ENCODE measurements at regions not wholly inside any gene's neighbourhood (a gene's known extent, or its start where the extent isn't known, plus 50 kb on each side); places are given as distances from the start of the nearest gene placed in this dataset.

DNA sequence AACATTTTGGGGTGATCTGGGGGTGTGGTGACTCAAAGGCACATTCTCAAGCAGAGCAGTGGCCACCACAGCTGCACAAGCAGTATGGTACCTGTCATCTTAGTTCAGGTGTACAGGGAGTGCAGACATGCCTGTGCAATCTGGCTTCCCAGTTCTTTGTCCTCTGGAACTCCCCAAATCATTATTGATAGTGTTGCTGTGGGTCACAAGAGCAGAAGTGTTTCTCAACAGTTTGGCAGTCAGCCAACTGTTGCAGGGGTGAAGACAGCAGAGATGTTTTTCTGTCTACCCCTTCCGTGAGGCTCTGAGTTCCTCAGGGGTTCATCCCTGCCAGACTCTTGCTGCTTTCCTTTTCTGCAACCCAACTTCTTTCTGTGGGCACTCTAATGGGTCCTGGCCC is 206.5 kb upstream of the ZSWIM2 start:
- Histone ChIP-seq H3K36me3 (ENCODE audit: control insufficient read depth in 2 of 3, insufficient read depth in 3 of 3, low read length in 3 of 3) (no peaks in the 10 kb centered on the region), H3K4me3 (ENCODE audit: low read length) (no peak overlapping the region), H3K27ac (ENCODE audit: low read depth, low read length) (no peak overlapping the region), H3K27me3 (ENCODE audit: control insufficient read depth in 2 of 2, insufficient read depth in 2 of 2, low read length in 2 of 2) (no peaks in the 10 kb centered on the region), H3K9me3 (ENCODE audit: control insufficient read depth in 2 of 3, low read length in 3 of 3) (no peaks in the 10 kb centered on the region), H3K4me1 (ENCODE audit: control insufficient read depth in 2 of 2, insufficient read depth in 2 of 2, low read length in 2 of 2) (no peaks in the 10 kb centered on the region)
- Mint-ChIP-seq H3K36me3 (no peaks in the 10 kb centered on the region), H3K9me3 (peaks cover 0 to 16% (median 2%) of the 10 kb centered on the region in 11 donors), H3K4me1 (peaks cover 0 to 6% (median 0%) of the 10 kb centered on the region in 7 donors), H3K27me3 (peaks cover 0 to 4% (median 0%) of the 10 kb centered on the region in 5 donors), H3K27ac (no peak overlapping the region), H3K4me3 (no peak overlapping the region)
- no peak for ATAC-seq
- no peak for DNase-seq
- CTCF ChIA-PET = no interaction called here
- POLR2A ChIA-PET = no interaction called here
- intact Hi-C loops (cut with micrococcal nuclease) = no loop called here

DNA sequence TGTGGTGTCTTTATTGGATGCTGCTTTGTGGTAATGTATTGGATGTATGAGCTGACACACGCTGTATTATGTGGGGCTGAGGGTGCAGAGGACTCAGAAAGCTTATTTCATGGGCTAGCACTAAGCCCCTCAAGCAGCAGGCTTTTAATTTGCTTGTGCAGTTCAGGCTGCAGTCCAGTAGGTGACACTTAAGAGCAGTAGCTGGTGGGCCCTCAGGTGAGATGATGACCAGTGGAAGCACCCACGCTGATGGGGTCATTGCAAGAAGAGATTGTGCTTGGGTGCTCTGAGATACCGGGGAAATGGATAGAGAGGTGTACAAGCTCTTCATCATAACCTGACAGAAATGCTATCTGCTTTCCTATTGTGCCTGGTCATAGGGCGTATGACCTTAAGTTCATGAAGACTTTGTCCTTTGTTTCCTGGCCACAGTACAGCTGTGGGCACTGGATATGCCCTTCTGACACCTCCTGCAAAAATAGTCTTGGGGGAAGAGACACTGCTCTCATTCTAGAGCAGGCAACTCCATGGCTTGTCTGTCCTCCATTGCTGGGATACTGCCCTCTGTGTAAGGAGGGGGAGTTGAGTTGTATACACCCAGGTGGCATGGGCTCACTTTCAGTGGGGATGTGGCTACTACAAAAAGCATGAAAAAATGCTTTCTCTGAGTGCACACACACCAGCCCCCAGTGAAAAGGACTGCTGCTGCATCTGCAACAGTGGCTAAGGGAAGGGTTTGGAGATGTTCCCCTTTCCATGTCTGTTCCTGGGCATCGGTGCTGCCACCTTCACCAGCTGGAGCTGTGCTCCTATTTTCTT is 205.7 kb upstream of the ZSWIM2 start:
- H3K4me3 ChIP-seq (ENCODE audit: low read length) = no peak overlapping the region
- H3K4me1 Mint-ChIP-seq = peaks cover 0 to 6% (median 0%) of the 10 kb centered on the region in 7 donors
- no peak overlapping the region for H3K27ac Mint-ChIP-seq
- intact Hi-C loops (cut with micrococcal nuclease) = no loop called here
- no peak overlapping the region for H3K27ac ChIP-seq (ENCODE audit: low read depth, low read length)
- H3K4me3 Mint-ChIP-seq = no peak overlapping the region
- H3K36me3 ChIP-seq (ENCODE audit: control insufficient read depth in 2 of 3, insufficient read depth in 3 of 3, low read length in 3 of 3) = no peaks in the 10 kb centered on the region
- DNase-seq (no peak), ATAC-seq (no peak)
- no peaks in the 10 kb centered on the region for H3K9me3 ChIP-seq (ENCODE audit: control insufficient read depth in 2 of 3, low read length in 3 of 3)
- H3K27me3 Mint-ChIP-seq = peaks cover 0 to 4% (median 0%) of the 10 kb centered on the region in 5 donors
- POLR2A ChIA-PET = no interaction called here
- H3K4me1 ChIP-seq (ENCODE audit: control insufficient read depth in 2 of 2, insufficient read depth in 2 of 2, low read length in 2 of 2) = no peaks in the 10 kb centered on the region
- H3K27me3 ChIP-seq (ENCODE audit: control insufficient read depth in 2 of 2, insufficient read depth in 2 of 2, low read length in 2 of 2) = no peaks in the 10 kb centered on the region
- peaks cover 0 to 16% (median 2%) of the 10 kb centered on the region in 11 donors for H3K9me3 Mint-ChIP-seq
- H3K36me3 Mint-ChIP-seq = no peaks in the 10 kb centered on the region
- CTCF ChIA-PET = interaction anchor here (0.6 kb wide), 1 partner anchor 1786 kb away, joined by 3 read pairs; no protein-coding TSS in a partner anchor

DNA sequence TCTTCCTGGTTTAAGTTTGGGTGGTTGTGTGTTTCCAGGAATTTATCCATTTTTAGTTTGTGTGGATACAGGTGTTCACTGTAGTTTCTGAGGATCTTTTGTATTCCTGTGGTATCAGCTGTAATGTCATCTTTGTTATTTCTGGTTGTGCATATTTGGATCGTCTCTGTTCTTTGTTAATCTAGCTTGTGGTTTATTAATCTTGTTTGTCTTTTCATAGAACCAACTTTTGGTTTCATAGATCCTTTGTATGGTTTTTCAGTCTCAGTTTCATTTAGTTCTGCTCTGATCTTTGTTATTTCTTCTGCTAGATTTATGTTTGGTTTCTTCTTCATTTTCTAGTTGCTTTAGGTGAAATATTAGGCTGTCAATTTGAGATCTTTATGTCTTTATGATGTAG is 202.4 kb upstream of the ZSWIM2 start:
- POLR2A ChIA-PET = no interaction called here
- Histone ChIP-seq H3K9me3 (ENCODE audit: control insufficient read depth in 2 of 3, low read length in 3 of 3) (peaks cover 0 to 3% (median 0%) of the 10 kb centered on the region in 3 experiments), H3K36me3 (ENCODE audit: control insufficient read depth in 2 of 3, insufficient read depth in 3 of 3, low read length in 3 of 3) (no peaks in the 10 kb centered on the region), H3K27ac (ENCODE audit: low read depth, low read length) (no peak overlapping the region), H3K4me1 (ENCODE audit: control insufficient read depth in 2 of 2, insufficient read depth in 2 of 2, low read length in 2 of 2) (no peaks in the 10 kb centered on the region), H3K27me3 (ENCODE audit: control insufficient read depth in 2 of 2, insufficient read depth in 2 of 2, low read length in 2 of 2) (no peaks in the 10 kb centered on the region), H3K4me3 (ENCODE audit: low read length) (no peak overlapping the region)
- Mint-ChIP-seq H3K4me3 (no peak overlapping the region), H3K36me3 (no peaks in the 10 kb centered on the region), H3K9me3 (peaks cover 0 to 14% (median 1%) of the 10 kb centered on the region in 11 donors), H3K27me3 (no peaks in the 10 kb centered on the region), H3K27ac (no peak overlapping the region), H3K4me1 (peaks cover 0 to 6% (median 0%) of the 10 kb centered on the region in 7 donors)
- ATAC-seq (no peak), DNase-seq (no peak)
- CTCF ChIA-PET = no interaction called here
- intact Hi-C loops (cut with micrococcal nuclease) = no loop called here

DNA sequence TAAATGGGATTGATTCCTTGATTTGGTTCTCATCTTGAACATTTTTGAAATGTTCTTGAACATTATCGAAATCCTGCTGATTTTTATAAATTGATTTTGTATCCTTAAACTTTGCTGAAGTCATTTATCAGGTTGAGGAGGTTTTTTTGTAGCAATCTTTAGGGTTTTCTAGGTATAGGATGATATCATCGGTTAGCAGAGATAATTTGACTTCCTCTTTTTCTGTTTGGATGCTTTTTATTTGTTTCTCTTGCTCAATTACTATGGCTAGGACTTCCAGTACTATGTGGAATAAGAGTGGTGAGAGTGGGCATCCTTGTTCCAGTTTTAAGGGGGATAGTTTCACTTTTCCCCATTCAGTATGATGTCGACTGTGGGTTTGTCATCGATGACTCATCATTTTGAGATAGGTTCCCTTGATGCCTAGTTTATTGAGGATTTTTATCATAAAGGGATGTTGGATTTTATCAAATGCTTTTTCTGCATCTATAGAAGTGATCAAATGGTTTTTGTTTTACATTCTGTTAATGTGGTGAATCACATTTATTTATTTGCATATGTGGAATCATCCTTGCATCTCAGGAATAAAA is 201.5 kb upstream of the ZSWIM2 start:
- H3K27me3 ChIP-seq (ENCODE audit: control insufficient read depth in 2 of 2, insufficient read depth in 2 of 2, low read length in 2 of 2) = no peaks in the 10 kb centered on the region
- Mint-ChIP-seq H3K9me3 (peaks cover 0 to 14% (median 1%) of the 10 kb centered on the region in 11 donors), H3K27me3 (no peaks in the 10 kb centered on the region), H3K27ac (no peak overlapping the region), H3K36me3 (no peaks in the 10 kb centered on the region), H3K4me3 (no peak overlapping the region), H3K4me1 (peaks cover 0 to 6% (median 0%) of the 10 kb centered on the region in 7 donors)
- peaks cover 0 to 3% (median 0%) of the 10 kb centered on the region in 3 experiments for H3K9me3 ChIP-seq (ENCODE audit: control insufficient read depth in 2 of 3, low read length in 3 of 3)
- H3K36me3 ChIP-seq (ENCODE audit: control insufficient read depth in 2 of 3, insufficient read depth in 3 of 3, low read length in 3 of 3) = no peaks in the 10 kb centered on the region
- CTCF ChIA-PET = no interaction called here
- H3K27ac ChIP-seq (ENCODE audit: low read depth, low read length) = no peak overlapping the region
- intact Hi-C loops (cut with micrococcal nuclease) = no loop called here
- no peak overlapping the region for H3K4me3 ChIP-seq (ENCODE audit: low read length)
- H3K4me1 ChIP-seq (ENCODE audit: control insufficient read depth in 2 of 2, insufficient read depth in 2 of 2, low read length in 2 of 2) = no peaks in the 10 kb centered on the region
- ATAC-seq (no peak), DNase-seq (no peak)
- POLR2A ChIA-PET = no interaction called here

GRCh38 chr2:187037310-187037709 is 188.3 kb upstream of the ZSWIM2 start:
- no peaks in the 10 kb centered on the region for H3K9me3 ChIP-seq (ENCODE audit: control insufficient read depth in 2 of 3, low read length in 3 of 3)
- intact Hi-C loops (cut with micrococcal nuclease) = no loop called here
- ATAC-seq (no peak), DNase-seq (no peak)
- no peak overlapping the region for H3K27ac ChIP-seq (ENCODE audit: low read depth, low read length)
- H3K27me3 ChIP-seq (ENCODE audit: control insufficient read depth in 2 of 2, insufficient read depth in 2 of 2, low read length in 2 of 2) = no peaks in the 10 kb centered on the region
- no peaks in the 10 kb centered on the region for H3K4me1 ChIP-seq (ENCODE audit: control insufficient read depth in 2 of 2, insufficient read depth in 2 of 2, low read length in 2 of 2)
- ChIA-PET POLR2A (no interaction called here), CTCF (no interaction called here)
- Mint-ChIP-seq H3K36me3 (no peaks in the 10 kb centered on the region), H3K9me3 (peaks cover 0 to 8% (median 0%) of the 10 kb centered on the region in 11 donors), H3K27me3 (peaks cover 0 to 4% (median 0%) of the 10 kb centered on the region in 5 donors), H3K27ac (no peak overlapping the region), H3K4me1 (no peaks in the 10 kb centered on the region), H3K4me3 (no peak overlapping the region)
- H3K4me3 ChIP-seq (ENCODE audit: low read length) = no peak overlapping the region
- no peaks in the 10 kb centered on the region for H3K36me3 ChIP-seq (ENCODE audit: control insufficient read depth in 2 of 3, insufficient read depth in 3 of 3, low read length in 3 of 3)

DNA sequence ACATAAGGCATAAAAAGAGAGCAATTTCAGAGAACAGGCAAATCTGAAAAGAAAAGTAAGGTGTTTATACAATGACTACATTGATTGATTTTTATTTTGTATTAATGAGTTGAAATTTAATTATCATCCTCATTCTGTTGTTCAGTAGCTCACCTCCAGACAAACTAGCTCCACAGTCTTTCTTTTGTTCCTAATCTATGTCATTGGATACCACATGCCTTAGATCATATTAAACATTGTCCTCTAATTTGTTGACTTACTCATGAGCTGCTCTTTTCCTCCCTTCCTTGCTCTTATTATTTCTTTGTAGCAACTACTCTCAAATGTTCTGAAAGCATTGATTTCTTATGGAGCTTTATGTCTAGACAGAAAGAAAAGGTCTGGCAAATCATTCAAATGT is 185.5 kb upstream of the ZSWIM2 start:
- no peaks in the 10 kb centered on the region for H3K27me3 ChIP-seq (ENCODE audit: control insufficient read depth in 2 of 2, insufficient read depth in 2 of 2, low read length in 2 of 2)
- no peak overlapping the region for H3K4me3 ChIP-seq (ENCODE audit: low read length)
- H3K36me3 ChIP-seq (ENCODE audit: control insufficient read depth in 2 of 3, insufficient read depth in 3 of 3, low read length in 3 of 3) = no peaks in the 10 kb centered on the region
- Mint-ChIP-seq H3K27me3 (peaks cover 0 to 4% (median 0%) of the 10 kb centered on the region in 5 donors), H3K4me3 (no peak overlapping the region), H3K27ac (no peak overlapping the region), H3K9me3 (peaks cover 0 to 4% (median 0%) of the 10 kb centered on the region in 11 donors), H3K36me3 (no peaks in the 10 kb centered on the region), H3K4me1 (no peaks in the 10 kb centered on the region)
- DNase-seq = no peak
- H3K27ac ChIP-seq (ENCODE audit: low read depth, low read length) = no peak overlapping the region
- no peaks in the 10 kb centered on the region for H3K4me1 ChIP-seq (ENCODE audit: control insufficient read depth in 2 of 2, insufficient read depth in 2 of 2, low read length in 2 of 2)
- ChIA-PET CTCF (no interaction called here), POLR2A (no interaction called here)
- ATAC-seq = no peak
- no peaks in the 10 kb centered on the region for H3K9me3 ChIP-seq (ENCODE audit: control insufficient read depth in 2 of 3, low read length in 3 of 3)
- intact Hi-C loops (cut with micrococcal nuclease) = no loop called here

- H3K4me1 Mint-ChIP-seq = no peaks in the 10 kb centered on the region
- no peak overlapping the region for H3K27ac ChIP-seq (ENCODE audit: low read depth, low read length)
- no peak overlapping the region for H3K4me3 Mint-ChIP-seq
- ChIA-PET CTCF (interaction anchor here (0.6 kb wide), 1 partner anchor 49 kb away, joined by 4 read pairs; no protein-coding TSS in a partner anchor), POLR2A (no interaction called here)
- no peaks in the 10 kb centered on the region for H3K27me3 Mint-ChIP-seq
- H3K27me3 ChIP-seq (ENCODE audit: control insufficient read depth in 2 of 2, insufficient read depth in 2 of 2, low read length in 2 of 2) = no peaks in the 10 kb centered on the region
- H3K4me3 ChIP-seq (ENCODE audit: low read length) = no peak overlapping the region
- no peak overlapping the region for H3K27ac Mint-ChIP-seq
- no peak for ATAC-seq
- DNase-seq = no peak
- peaks cover 0 to 5% (median 0%) of the 10 kb centered on the region in 3 experiments for H3K9me3 ChIP-seq (ENCODE audit: control insufficient read depth in 2 of 3, low read length in 3 of 3)
- no peaks in the 10 kb centered on the region for H3K36me3 ChIP-seq (ENCODE audit: control insufficient read depth in 2 of 3, insufficient read depth in 3 of 3, low read length in 3 of 3)
- intact Hi-C loops (cut with micrococcal nuclease) = no loop called here
- no peaks in the 10 kb centered on the region for H3K36me3 Mint-ChIP-seq
- no peaks in the 10 kb centered on the region for H3K4me1 ChIP-seq (ENCODE audit: control insufficient read depth in 2 of 2, insufficient read depth in 2 of 2, low read length in 2 of 2)
- H3K9me3 Mint-ChIP-seq = peaks cover 6 to 46% (median 19%) of the 10 kb centered on the region in 11 donors
Measured at GRCh38 chr2:187024739-187025138, 175.8 kb upstream of the ZSWIM2 start.
